Myocyte (in vitro differentiated cells): ENCODE measurements at regions not wholly inside any gene's neighbourhood (a gene's known extent, or its start where the extent isn't known, plus 50 kb on each side); places are given as distances from the start of the nearest gene placed in this dataset.

Experiments
- DNase-seq: peaks from one replicate; pipeline ENCODE4 v3.0.0-alpha.2; 2012; ENCODE audit warnings: low read depth

- no peak for DNase-seq
These were observed 203.8 kb upstream of the SYT4 start for GRCh38 chr18:43481069-43481468.

DNA sequence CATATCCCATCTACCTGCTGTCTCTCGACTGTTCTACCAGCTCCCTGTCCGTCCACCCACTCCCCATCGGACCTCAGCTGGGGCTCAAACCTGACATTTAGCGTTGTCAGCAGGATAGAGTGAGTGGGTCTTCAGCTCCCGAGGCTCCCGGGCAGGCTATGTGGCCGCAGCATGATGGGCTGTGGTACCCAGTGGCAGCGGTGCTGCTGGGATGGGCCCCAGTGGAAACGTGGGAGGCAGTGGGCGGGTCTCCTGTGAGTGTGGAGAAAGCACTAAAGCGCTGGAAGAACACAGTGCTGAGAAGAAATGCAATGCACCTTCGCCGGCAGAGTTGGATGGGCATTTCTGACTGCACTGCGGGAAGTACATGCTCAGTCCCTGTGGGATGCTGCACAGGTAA is 204.8 kb upstream of the SYT4 start:
- no peak for DNase-seq

- DNase-seq, result no peak
These were observed 205.3 kb upstream of the SYT4 start for GRCh38 chr18:43482600-43482999.

- no peak for DNase-seq
These were observed 207.4 kb upstream of the SYT4 start for GRCh38 chr18:43484710-43485109.

- peak; percentile 2 for DNase-seq
These were observed 208.3 kb upstream of the SYT4 start for GRCh38 chr18:43485545-43485963.

- peak; percentile 2 for DNase-seq
These were observed 209.2 kb upstream of the SYT4 start for GRCh38 chr18:43486462-43486861.

- no peak for DNase-seq
These were observed 223.8 kb upstream of the SYT4 start for GRCh38 chr18:43501099-43501498.

- no peak for DNase-seq
These were observed 229.6 kb upstream of the SYT4 start for GRCh38 chr18:43506935-43507334.

DNA sequence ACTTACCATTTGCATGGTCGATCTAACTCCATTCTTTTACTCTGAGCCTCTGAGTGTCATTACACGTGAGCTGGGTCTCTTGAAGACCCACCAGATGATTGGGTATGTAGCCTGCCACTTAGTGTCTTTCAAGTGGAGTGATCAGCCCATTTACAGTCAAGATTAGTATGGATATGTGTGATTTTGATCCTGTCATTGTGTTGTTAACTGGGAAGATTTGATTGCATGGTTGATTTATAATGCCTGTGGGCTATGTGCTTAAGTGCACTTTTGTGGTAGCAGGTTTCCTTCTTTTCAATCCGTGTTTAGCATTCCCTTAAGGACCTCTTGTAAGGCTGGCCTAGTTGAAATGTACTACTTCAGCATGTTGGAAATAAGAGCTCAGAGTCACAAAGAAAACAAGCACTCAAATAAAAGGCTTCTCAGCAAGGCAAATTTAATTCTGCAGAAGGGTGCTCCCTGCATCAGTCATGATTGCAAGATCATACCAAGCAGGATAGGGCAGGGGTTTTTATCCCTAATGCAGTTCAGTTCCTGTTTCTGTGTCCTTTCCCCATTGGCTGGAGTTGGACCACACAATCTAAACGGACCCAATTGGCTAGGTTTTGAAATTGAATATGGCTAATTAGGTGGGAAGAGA is 230.7 kb upstream of the SYT4 start:
- no peak for DNase-seq

- no peak for DNase-seq
These were observed 237.5 kb upstream of the SYT4 start for GRCh38 chr18:43514747-43515146.

DNA sequence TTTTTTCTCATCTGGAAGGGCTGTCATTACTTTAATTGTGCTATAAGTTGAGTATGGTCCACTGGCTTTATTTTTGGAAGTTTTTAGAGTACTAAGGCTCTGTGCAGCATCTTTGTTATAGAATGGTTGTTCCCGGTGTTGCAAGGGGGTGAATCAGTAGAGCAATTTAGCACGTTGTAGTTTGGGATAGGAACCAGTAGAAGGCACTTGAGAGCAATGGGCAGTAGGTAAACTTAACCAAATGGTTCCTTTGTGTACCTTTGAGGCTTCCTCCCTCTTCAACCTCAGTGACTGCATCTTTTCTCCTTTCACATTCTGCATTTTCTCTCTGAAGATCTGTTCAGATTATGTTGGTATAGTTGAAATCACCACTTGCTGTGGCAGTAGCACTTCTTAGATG is 238.2 kb upstream of the SYT4 start:
- DNase-seq, result no peak

- DNase-seq, result no peak
These were observed 247.0 kb upstream of the SYT4 start for GRCh38 chr18:43524260-43524659.

DNA sequence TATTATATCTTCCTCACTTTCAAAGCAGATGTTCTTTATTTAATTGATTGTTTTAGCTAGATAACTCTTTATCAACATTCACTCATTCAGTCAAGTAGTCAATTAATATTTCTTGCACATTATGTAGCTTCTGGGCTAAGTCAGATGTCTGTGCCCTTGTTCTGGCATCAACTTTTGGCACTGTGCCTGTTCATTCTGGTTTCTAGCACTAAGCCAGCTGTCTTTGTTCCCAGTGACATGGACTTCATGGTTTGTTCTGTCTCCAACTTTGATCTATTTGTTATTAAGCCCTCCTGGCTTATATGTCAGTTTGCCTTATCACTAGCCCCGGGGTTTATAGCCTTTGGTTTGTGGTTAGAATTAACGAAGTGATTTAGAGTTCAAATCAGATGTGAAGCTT is 247.9 kb upstream of the SYT4 start:
- DNase-seq, result peak; percentile 90

DNA sequence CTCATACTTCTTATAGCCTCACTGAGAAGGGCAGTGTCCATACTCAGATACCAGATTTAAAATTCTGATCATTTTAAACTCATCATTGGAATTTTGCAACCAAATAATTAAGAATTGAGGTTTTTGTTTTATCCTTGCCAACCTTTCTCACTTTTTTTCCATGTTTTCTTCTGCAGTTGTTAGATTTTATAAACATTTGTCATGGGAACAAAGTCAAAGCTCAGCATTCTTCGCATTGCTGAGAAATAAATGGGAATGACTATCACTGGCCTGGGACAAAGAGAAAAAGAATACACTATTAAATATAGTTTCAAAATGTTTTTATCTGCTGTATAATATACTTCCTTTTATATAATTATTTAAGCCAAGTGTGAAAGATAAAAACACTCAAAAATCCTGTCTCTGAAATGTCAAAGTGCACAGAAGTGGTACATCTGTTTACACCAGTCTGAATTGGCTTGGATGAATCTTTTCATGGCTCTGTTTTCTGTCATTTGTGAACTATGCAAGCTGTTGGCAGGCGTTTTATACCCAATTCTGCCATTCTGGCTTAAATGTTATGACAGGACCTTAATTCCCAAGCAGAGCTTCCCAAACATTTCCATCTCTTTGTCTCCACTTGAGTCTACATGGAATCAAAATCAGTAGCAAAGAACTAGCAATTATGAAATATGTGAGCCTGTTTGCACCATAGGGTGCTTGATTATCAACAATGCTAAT is 249.3 kb upstream of the SYT4 start:
- peak; percentile 59 for DNase-seq

GRCh38 chr18:43531438-43531837 is 254.1 kb upstream of the SYT4 start:
- DNase-seq, result no peak

DNA sequence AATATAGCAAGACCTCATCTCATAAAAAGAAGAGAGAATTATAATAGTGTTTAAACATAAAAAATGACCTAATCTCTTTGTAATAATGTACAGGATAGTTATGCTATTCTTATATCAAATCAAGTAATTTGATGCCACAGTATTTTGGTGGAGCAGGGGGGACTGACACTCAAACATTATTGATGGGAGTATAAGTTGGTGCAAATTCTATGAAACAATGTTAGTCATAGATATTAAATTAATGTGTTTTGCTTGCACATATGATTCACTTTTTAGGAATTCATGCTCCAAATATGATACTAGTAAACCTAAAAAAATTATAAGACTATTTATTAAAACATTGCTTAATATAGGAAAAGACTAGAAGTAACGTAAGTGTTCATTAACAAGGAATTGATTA is 256.1 kb upstream of the SYT4 start:
- DNase-seq, result no peak

DNA sequence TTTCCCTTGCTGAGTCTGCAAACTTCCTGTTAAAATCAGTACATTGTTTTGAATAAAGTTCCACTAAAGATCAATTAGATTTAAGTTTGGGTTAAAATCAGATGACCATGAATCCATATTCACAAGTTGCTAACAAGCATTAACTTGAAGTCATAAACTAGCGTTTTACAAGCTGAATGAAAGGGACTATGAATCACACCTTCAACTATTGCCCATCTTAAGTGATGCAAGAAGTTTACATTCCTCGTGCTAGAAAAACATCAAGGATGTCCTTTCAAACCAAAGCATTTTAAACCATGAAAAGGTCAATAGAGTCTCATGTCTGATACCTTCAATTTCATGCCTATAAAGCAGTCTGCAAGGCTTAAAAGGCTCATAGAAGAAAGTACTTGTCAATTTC is 257.2 kb upstream of the SYT4 start:
- no peak for DNase-seq

DNA sequence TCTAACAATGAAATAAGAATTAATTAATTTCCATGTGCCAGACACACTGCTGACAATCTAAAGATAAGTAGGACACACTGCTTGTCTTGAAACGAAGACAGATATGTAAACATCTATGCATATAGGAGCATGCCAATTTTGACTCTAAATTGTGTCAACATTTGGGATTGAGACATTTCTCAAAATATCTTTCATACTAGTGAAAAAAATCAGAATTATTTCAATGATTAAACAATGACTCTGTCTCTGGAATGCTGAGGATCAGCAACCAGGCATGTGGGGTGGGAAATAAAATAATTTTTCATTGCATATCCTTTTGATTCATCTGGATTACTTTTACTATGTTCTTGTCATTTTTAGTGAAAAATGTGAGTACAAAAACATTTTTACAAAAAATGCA is 262.6 kb upstream of the SYT4 start:
- peak; percentile 11 for DNase-seq

DNA sequence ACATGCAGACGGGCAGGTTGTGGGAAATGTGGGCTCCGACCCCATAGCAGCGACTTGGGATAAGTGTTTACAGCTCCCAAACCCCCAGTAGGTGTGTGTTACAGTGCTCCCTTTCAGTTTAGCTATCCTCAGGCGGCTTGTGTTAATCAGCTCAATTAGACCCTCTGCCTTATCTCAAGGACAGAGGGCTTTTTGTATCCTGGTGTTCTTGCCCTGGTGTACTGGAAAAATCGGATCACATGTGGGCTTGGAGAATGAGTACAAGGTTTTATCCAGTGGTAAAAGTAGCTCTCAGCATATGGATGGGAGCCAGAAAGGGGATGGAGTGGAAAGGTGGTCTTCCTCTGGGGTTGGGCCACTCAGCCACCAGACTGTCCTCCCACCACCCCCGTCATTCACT is 264.7 kb upstream of the SYT4 start:
- no peak for DNase-seq

DNA sequence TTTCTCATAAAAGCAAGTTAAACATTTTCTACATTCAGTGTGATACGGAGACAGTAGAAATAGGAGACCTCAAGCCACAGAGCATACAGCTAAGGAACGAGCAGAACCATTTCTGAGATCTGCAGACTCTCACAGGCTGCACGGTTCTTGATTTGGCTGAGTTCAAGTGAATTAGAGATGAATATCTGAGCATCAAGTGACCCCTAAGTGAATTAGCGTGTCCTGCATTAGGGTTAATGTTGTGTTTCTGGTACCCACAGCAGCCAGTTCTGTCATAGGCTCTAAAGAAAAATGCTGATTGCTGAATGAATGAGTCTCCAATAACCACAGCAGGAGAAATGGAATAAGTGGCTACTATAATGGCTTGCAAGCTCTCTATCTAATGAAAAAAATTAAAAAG is 265.9 kb upstream of the SYT4 start:
- DNase-seq, result no peak

- DNase-seq, result no peak
These were observed 270.2 kb upstream of the SYT4 start for GRCh38 chr18:43547456-43547855.

- no peak for DNase-seq
These were observed 282.2 kb upstream of the SYT4 start for GRCh38 chr18:43559507-43559906.

DNA sequence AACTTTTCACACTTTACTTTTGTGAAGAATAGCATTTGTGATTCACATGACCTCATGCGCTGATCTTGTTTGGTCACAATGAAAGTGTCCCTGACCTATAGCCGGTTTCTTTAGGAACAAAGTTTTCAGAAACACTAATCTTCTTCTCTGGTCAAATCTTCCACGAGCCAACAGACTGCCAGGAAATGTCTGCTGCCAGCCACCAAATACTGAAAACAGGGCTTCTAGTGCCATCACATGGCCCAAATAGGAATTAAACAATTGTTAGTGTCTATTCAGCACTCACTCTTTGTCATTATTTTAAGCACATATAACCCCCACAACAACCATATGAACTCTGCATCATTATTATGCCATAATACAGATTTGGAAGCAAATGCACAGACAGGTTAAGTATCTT is 286.5 kb upstream of the SYT4 start:
- peak; percentile 72 for DNase-seq
